GM12865 (cell line): ENCODE measurements at regions not wholly inside any gene's neighbourhood (a gene's known extent, or its start where the extent isn't known, plus 50 kb on each side); places are given as distances from the start of the nearest gene placed in this dataset.

ENCODE experiments used
- DNase-seq: peaks from one replicate; pipeline ENCODE4 v3.0.0; 2010; ENCODE audit warnings: low read depth
- H3K4me3 ChIP-seq: 2 replicates; pipeline ENCODE4 v1.5.1; 2011; ENCODE audit warnings: mild to moderate bottlenecking, low read depth, low read length, control low read depth
- CTCF ChIP-seq: IDR thresholded peaks from 2 replicates; pipeline ENCODE4 v1.5.1; 2011; ENCODE audit warnings: low read length, control low read depth, low read depth, inconsistent platforms; ENCODE audit not compliant: insufficient read depth; ENCODE audit errors: missing control alignments

GRCh38 chr4:181293541-181293940 lies 949.7 kb upstream of the TENM3 start:
- DNase-seq = no peak
- no peak for TF ChIP-seq CTCF
- H3K4me3 ChIP-seq = no peak overlapping the region

GRCh38 chr4:181294421-181294820 lies 948.8 kb upstream of the TENM3 start:
- no peak for DNase-seq
- TF ChIP-seq CTCF = no peak
- H3K4me3 ChIP-seq = no peak overlapping the region

GRCh38 chr4:181301735-181302710 lies 941.2 kb upstream of the TENM3 start:
- no peak overlapping the region for H3K4me3 ChIP-seq
- peak; percentile 74 for DNase-seq
- peak; percentile 84 for TF ChIP-seq CTCF

GRCh38 chr4:181307824-181308223 lies 935.4 kb upstream of the TENM3 start:
- no peak for DNase-seq
- no peak overlapping the region for H3K4me3 ChIP-seq
- TF ChIP-seq CTCF = no peak

- no peak overlapping the region for H3K4me3 ChIP-seq
- DNase-seq = peak; percentile 10
- no peak for TF ChIP-seq CTCF
These were observed 934.5 kb upstream of the TENM3 start for GRCh38 chr4:181308476-181309312.

GRCh38 chr4:181312066-181312465 lies 931.1 kb upstream of the TENM3 start:
- TF ChIP-seq CTCF = no peak
- no peak overlapping the region for H3K4me3 ChIP-seq
- DNase-seq = no peak
